ENCODE measurements at regions not wholly inside any gene's neighbourhood (a gene's known extent, or its start where the extent isn't known, plus 50 kb on each side); places are given as distances from the start of the nearest gene placed in this dataset.
"Not testable (repeated sequence)": the region's sequence is repeated elsewhere in the genome, so short reads cannot be mapped to it uniquely, and the experiment has no call there.

DNA sequence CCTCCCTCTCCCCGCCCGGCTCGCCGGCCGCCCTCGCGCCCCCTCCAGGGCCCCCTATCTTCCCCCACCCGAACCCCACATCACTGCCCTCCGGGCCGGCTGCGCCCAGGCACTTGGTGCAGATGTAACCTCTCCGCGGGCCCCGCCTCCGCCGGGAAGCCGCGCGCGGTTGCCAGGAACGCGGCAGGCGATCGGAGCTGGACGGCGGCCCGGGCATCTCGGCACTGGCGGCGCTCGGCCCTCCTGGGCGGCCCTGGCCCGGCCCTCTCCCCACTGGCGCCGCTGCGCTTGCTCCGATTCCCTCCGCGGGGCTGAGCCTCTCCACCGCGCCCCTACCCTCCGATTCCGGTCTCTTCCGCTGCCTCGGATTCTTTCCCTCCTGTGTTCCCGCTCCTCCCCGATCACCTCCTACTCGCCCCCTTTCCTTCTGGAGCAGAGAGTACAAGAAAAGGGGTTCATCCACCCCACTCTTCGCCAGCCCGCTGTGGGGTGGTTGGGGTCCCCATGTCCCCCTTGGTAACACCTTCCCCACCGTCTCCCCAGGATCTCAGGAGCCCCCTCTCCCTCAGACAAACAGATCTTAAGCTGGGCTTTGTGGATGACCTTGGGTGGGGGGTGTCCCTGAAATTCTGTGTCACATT, 70.6 kb downstream of the C9orf50 start:
- TF ChIP-seq, protein P1, sequence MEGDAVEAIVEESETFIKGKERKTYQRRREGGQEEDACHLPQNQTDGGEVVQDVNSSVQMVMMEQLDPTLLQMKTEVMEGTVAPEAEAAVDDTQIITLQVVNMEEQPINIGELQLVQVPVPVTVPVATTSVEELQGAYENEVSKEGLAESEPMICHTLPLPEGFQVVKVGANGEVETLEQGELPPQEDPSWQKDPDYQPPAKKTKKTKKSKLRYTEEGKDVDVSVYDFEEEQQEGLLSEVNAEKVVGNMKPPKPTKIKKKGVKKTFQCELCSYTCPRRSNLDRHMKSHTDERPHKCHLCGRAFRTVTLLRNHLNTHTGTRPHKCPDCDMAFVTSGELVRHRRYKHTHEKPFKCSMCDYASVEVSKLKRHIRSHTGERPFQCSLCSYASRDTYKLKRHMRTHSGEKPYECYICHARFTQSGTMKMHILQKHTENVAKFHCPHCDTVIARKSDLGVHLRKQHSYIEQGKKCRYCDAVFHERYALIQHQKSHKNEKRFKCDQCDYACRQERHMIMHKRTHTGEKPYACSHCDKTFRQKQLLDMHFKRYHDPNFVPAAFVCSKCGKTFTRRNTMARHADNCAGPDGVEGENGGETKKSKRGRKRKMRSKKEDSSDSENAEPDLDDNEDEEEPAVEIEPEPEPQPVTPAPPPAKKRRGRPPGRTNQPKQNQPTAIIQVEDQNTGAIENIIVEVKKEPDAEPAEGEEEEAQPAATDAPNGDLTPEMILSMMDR (IDR thresholded peaks at IDR 0.05) = no peak

DNA sequence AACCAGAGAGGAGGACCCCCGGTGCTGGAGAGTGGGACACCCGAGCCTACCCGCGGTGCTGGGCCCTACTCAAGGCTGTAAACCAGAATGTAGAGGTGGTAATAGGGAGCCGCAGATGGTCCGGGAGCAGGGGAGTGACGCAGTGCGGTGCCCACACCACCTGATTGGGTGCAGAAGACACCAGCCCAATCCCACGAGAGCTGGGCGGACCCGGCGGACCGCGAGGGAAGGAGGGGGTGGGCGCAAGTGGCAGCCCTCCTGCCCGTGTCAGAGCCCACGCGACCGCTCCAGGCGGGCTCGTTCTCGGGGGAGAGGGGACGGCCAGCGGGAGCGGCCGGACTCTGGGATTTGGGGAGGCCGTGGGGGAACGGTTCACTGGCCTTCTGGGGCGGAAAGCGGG, 71.2 kb downstream of the C9orf50 start:
- peak; percentile 73 for ATAC-seq (ENCODE audit: low FRiP score)
- no peak for DNase-seq (ENCODE audit: low spot score)
- TF ChIP-seq, protein P1 (IDR thresholded peaks at IDR 0.05) = no peak

More for the DNA sequence above, 70.6 kb downstream of the C9orf50 start:
- peak; percentile 87 for ATAC-seq (ENCODE audit: low FRiP score)
- peak; percentile 52 for DNase-seq (ENCODE audit: low spot score)

DNA sequence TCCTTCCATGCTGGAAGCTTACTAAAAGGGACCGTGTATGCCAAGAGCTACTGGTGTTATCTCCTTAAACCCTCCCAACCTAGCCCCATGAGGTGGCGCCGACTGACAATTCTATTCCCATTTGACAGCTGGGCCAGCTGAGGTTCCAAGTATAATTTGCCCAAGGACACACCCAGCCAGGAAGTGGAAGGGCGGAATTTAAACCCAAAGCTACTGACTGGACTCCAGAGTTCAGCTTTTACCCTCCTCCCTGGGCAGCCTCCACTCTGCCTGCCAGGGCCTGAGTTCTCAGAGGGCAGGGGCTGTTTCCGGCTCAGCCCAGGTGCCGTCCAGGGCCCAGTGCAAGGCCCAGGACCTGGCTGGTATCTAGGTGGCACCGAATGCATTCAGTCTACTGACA, 71.8 kb downstream of the C9orf50 start:
- TF ChIP-seq, protein P1 (IDR thresholded peaks at IDR 0.05) = no peak
- no peak for DNase-seq (ENCODE audit: low spot score)
- ATAC-seq (ENCODE audit: low FRiP score) = peak; percentile 2

DNA sequence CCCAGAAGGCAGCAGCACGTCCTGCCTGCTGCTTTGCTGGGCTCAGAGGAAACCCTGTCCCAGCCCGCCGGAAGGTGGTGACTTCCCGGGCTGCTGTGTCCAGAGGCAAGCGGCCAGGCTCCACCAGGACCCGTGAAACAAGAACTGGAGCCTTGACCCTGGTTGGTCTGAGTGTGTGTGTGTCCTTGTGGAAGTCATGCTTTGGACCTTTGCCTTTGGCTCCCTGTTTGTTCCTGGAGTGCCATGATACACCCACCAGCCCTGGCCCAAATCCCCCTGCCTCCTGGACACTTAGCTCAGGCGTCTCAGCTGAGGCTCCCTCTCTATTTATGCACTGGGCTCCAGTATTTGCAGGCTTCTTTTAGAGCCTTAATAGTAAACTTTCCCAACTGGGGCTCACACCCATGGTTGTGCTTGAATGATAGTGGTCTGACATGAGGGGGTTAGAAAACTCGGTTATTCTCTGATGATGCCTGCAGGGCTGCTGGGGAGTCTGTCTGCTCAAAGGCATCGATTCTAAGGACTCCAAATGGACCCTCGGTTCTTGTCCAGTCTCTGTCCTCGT, 72.2 kb downstream of the C9orf50 start:
- DNase-seq (ENCODE audit: low spot score) = no peak
- TF ChIP-seq, protein P1 (IDR thresholded peaks at IDR 0.05) = no peak
- ATAC-seq (ENCODE audit: low FRiP score) = no peak

DNA sequence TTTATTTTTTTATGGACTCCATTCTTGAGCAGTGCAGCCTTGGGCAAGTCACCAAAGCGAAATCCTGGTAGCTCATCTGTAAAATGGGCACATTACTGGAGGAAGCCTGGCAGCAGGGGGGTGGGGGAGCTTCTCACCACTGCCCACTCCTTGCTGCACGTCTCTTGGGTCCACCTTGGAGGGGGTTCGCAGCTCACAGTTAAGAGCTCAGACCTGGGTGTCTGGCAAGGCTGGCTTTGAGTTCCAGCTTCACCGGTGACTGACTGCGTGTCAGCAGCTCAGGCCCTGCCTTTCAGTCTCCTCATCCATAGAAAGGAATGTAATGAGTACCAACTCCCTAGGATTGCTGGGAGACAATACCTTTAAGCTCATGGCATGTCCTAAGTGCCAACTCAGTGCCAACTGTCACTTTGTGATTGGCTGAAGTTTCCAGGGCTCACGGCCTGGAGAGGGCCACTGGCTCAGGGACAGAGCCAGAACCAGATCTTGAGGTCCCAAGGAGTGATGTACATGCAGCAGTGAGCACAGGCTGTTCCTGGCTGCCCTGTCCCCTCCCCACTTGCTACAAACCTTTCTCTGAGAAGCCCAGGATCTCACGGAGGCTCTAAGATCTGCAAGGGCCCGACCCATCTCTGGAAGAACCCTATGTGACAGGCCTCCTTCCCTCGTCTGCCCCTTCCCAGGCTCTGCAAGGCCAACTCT, 72.9 kb downstream of the C9orf50 start:
- ATAC-seq (ENCODE audit: low FRiP score) (no peak), DNase-seq (ENCODE audit: low spot score) (no peak)
- TF ChIP-seq, protein P1 (IDR thresholded peaks at IDR 0.05) = no peak

DNA sequence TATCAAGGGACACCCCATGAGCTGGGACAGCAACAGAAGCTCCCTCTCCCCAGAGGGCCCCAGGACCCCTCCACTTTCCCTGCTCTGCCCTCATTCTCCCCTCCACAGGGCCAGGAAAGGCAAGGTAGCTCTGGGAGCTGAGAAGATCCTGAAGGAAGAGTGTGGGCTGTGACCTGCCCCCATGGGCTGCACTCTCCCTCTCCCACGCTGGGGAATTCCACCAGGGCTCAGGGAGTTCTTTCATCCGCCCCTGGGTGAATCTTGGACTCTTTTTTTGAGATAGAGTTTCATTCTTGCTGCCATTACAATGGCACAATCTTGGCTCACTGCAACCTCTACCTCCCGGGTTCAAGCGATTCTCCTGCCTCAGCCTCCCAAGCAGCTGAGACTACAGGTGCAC, 73.8 kb downstream of the C9orf50 start:
- ATAC-seq (ENCODE audit: low FRiP score) (no peak), DNase-seq (ENCODE audit: low spot score) (no peak)
- TF ChIP-seq, protein P1 (IDR thresholded peaks at IDR 0.05) = no peak

DNA sequence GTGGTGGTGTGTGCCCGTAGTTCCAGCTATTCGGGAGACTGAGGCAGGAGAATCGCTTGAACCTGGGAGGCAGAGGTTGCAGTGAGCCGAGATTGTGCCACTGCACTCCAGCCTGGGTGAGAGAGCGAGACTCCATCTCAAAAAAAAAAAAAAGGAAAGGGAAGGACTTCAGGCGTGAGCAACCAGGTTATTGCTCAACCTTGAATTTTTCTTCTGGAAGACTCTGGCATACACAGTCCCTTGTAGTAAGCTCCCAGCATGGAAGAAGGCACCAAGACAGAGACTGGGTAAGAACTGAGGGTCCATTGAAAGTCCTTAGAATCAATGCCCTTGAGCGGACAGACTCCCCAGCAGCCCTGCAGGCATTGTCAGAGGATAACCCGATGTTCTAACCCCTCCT, 75.0 kb downstream of the C9orf50 start:
- not testable (repeated sequence) for ATAC-seq (ENCODE audit: low FRiP score); DNase-seq (ENCODE audit: low spot score)
